Central memory CD8-positive, alpha-beta T cell (primary cell): ENCODE measurements at regions not wholly inside any gene's neighbourhood (a gene's known extent, or its start where the extent isn't known, plus 50 kb on each side); places are given as distances from the start of the nearest gene placed in this dataset.

ENCODE experiments used
- ATAC-seq: fragments of 150-1000 bp; cut with Tn5 transposase; replicated peaks from 2 replicates; pipeline ENCODE4 v1.10.0; 2022; ENCODE audit warnings: mild to moderate bottlenecking, moderate FRiP score, moderate number of reproducible peaks; ENCODE audit not compliant: poor library complexity, severe bottlenecking; ENCODE audit errors: extremely low read depth
- DNase-seq, 2 donors: peaks; one replicate each; pipeline ENCODE4 v3.0.0; 2021; ENCODE audit warnings: low spot score in 2 of 2
- H3K27ac Mint-ChIP-seq: one replicate; pipeline ENCODE4 v1.8.0; 2022; ENCODE audit warnings: low read depth, mild to moderate bottlenecking, moderate library complexity, mixed read lengths
- H3K27me3 Mint-ChIP-seq: one replicate; pipeline ENCODE4 v1.8.0; 2022; ENCODE audit warnings: mixed read lengths
- H3K36me3 Mint-ChIP-seq: one replicate; pipeline ENCODE4 v1.8.0; 2022; ENCODE audit warnings: mild to moderate bottlenecking, moderate library complexity, mixed read lengths; ENCODE audit not compliant: insufficient read depth
- H3K4me1 Mint-ChIP-seq: one replicate; pipeline ENCODE4 v1.8.0; 2022; ENCODE audit warnings: mixed read lengths
- H3K4me3 Mint-ChIP-seq: one replicate; pipeline ENCODE4 v1.8.0; 2022; ENCODE audit warnings: mild to moderate bottlenecking, moderate library complexity, mixed read lengths
- H3K9me3 Mint-ChIP-seq: one replicate; pipeline ENCODE4 v1.8.0; 2022; ENCODE audit warnings: mixed read lengths

DNA sequence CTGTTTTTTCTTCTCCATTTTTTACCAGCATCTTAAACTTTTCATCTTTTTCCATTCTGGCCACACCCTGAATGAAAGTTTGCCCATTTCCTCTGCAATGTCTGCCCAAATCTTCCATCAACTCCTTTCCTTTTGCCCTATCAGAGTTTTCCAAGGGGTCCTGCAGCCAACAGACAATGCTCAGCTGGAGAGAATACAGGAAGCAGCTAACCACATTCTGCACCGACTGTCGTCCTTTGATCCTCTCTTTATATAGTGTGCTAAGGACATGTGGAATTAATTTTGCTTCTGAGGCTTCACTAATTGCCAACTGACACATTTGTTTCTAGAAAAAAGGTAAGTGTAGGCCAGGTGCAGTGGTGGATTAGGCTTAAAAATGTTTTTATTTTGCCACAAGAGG is 50.5 kb upstream of the DLX2 start:
- H3K36me3 Mint-ChIP-seq: no peaks in the 10 kb centered on the region
- no peak for ATAC-seq
- H3K27ac Mint-ChIP-seq: no peak overlapping the region
- no peak for DNase-seq
- H3K9me3 Mint-ChIP-seq: no peaks in the 10 kb centered on the region
- peaks cover 75% of the 10 kb centered on the region for H3K27me3 Mint-ChIP-seq
- H3K4me1 Mint-ChIP-seq: no peaks in the 10 kb centered on the region
- H3K4me3 Mint-ChIP-seq: no peak overlapping the region

DNA sequence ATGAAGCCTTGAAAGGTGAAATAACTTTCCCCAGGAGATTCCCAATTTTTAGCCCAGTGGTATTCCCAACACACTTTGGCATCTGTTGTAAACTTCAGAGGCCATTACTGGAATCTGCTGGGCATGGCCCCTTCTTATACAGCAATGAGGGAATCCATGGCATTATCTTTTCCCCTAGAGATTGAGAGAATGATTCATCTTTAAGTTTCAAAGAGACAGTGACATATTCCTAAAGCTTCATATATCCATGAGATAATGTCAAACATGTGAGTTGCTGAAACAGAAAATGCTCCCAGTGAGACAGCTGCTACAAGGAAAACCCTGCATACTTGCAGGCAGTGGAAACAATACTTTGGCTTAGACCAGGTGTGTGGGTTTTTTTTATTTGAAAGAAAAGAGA is 51.1 kb upstream of the DLX2 start:
- Mint-ChIP-seq H3K4me3 (no peak overlapping the region), H3K27me3 (peaks cover 75% of the 10 kb centered on the region), H3K27ac (no peak overlapping the region)

GRCh38 chr2:172155752-172156151 is 53.1 kb upstream of the DLX2 start:
- Mint-ChIP-seq H3K27ac (no peak overlapping the region), H3K27me3 (peaks cover 68% of the 10 kb centered on the region), H3K4me3 (no peak overlapping the region), H3K4me1 (no peaks in the 10 kb centered on the region), H3K36me3 (no peaks in the 10 kb centered on the region), H3K9me3 (no peaks in the 10 kb centered on the region)
- DNase-seq (no peak), ATAC-seq (no peak)

More for the DNA sequence above, 51.1 kb upstream of the DLX2 start:
- ATAC-seq (no peak), DNase-seq (no peak)
- Mint-ChIP-seq H3K36me3 (no peaks in the 10 kb centered on the region), H3K9me3 (no peaks in the 10 kb centered on the region), H3K4me1 (no peaks in the 10 kb centered on the region)

DNA sequence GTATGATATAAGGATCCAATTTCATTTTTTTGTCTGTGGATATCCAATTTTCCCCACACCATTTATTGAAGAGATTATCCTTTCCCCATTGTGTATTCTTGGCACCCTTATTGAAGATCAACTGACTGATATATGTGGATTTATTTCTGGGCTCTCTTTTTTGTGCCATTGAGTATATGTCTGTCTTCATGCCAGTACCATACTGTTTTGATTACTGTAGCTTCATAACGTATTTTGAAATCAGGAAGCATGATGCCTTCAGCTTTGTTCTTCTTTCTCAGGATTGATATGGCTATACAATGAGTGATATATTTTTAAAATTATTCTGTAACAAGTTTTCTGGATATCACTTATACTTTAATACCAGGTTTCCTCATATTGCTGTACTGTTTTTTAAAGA is 58.1 kb upstream of the DLX2 start:
- Mint-ChIP-seq H3K27ac (no peak overlapping the region), H3K4me3 (no peak overlapping the region), H3K36me3 (no peaks in the 10 kb centered on the region), H3K27me3 (peaks cover 19% of the 10 kb centered on the region), H3K9me3 (no peaks in the 10 kb centered on the region), H3K4me1 (no peaks in the 10 kb centered on the region)
- ATAC-seq: no peak
- DNase-seq: no peak

DNA sequence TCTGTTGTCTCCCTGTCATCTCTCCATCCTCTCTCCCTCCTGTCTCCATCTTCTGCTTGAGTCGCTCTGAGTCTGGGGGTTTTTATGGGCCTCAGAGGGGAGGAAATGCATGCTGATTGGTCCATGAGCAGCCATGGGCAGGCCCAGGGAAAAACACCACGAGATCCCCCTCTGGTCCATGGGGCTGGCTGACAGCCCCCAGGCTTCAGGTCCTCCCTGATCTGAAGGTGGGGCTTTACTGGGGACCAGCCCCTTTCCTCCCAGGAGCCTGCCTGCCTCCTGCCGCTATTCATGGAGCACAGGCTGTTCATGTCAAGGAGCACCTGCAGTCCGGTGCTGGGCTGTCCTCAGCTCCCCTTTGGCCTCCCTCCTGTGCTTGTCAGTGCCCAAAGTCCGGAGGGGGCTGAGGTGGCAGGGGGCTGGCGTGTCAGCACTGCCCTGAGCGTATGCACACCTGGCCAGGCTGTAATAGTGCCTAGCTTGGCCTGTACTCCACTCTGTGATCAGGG is 59.6 kb upstream of the DLX2 start:
- peaks cover 5% of the 10 kb centered on the region for H3K27me3 Mint-ChIP-seq
- DNase-seq (no peak), ATAC-seq (no peak)
- no peaks in the 10 kb centered on the region for H3K9me3 Mint-ChIP-seq
- H3K4me3 Mint-ChIP-seq: no peak overlapping the region
- no peaks in the 10 kb centered on the region for H3K36me3 Mint-ChIP-seq
- H3K27ac Mint-ChIP-seq: no peak overlapping the region
- no peaks in the 10 kb centered on the region for H3K4me1 Mint-ChIP-seq

- no peak overlapping the region for H3K27ac Mint-ChIP-seq
- ATAC-seq: no peak
- H3K4me3 Mint-ChIP-seq: no peak overlapping the region
- no peaks in the 10 kb centered on the region for H3K9me3 Mint-ChIP-seq
- H3K4me1 Mint-ChIP-seq: no peaks in the 10 kb centered on the region
- no peaks in the 10 kb centered on the region for H3K27me3 Mint-ChIP-seq
- DNase-seq: no peak
- H3K36me3 Mint-ChIP-seq: no peaks in the 10 kb centered on the region
Measured at GRCh38 chr2:172162739-172163336, 60.1 kb upstream of the DLX2 start.

- Mint-ChIP-seq H3K36me3 (no peaks in the 10 kb centered on the region), H3K27ac (no peak overlapping the region), H3K4me3 (no peak overlapping the region), H3K4me1 (peaks cover 7% of the 10 kb centered on the region), H3K9me3 (no peaks in the 10 kb centered on the region), H3K27me3 (peaks cover 10% of the 10 kb centered on the region)
- DNase-seq: no peak
- no peak for ATAC-seq
Measured at GRCh38 chr2:172168917-172169346, 66.2 kb upstream of the DLX2 start.

DNA sequence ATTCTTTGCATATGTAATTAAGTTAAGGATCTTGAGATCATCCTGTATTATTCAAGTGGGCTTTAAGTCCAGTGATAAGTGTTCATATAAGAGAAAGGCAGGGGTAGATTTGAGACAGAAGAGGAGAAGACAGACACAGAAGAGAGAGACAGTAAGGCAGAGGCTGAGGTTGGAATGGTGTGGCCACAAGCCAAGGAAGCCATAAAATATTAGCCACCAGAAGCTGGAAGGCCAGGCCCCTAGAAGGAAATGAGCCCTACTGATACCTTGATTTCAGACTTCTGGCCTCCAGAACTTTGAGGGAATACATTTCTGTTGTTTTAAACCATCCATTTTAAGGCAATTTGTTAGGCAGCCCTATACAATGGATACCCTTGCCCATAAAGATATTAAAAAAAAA is 66.9 kb upstream of the DLX2 start:
- no peaks in the 10 kb centered on the region for H3K36me3 Mint-ChIP-seq

DNA sequence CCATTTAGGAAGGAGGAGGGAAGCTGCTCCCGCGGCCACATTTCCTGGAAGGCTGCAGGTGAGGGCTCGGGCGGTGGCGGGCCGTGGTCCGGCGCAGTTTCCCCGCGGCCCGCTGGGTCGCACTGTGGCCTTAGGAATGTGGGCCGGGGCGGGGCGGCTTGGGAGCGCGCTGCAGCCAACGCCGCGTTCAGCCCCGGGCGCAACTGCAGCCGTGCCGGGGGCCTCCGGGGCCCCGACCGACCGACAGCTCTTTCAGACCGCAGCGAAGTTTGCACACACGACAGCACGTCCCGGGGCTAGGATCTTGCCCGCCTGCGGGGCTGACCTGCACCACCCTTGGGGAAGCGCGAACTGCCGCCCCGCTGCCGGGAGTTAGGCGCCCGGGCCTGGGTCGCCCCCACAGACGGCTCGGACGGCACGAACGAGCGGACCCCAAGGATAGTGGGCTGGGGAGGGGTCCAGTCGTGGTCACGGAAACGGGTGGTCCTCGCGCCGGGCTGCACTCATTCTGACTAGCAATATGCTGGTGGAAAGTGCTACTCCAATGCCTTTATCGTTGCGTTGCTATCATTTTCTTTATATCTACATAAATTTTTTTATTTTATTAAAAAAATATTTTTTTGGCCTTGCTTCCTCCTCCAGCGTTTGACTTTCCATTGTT is 69.9 kb upstream of the DLX2 start:
- peak; percentile 68 for ATAC-seq
- H3K4me1 Mint-ChIP-seq: peaks cover 7% of the 10 kb centered on the region
- H3K9me3 Mint-ChIP-seq: no peaks in the 10 kb centered on the region
- peak in 1 of 2 donors; percentile 23 for DNase-seq
- H3K27me3 Mint-ChIP-seq: peaks cover 10% of the 10 kb centered on the region
- no peak overlapping the region for H3K27ac Mint-ChIP-seq
- H3K36me3 Mint-ChIP-seq: no peaks in the 10 kb centered on the region
- H3K4me3 Mint-ChIP-seq: peak overlapping the region; percentile 68

More for the DNA sequence above, 66.9 kb upstream of the DLX2 start:
- DNase-seq: no peak
- no peak for ATAC-seq
- no peak overlapping the region for H3K4me3 Mint-ChIP-seq
- no peaks in the 10 kb centered on the region for H3K9me3 Mint-ChIP-seq
- peaks cover 10% of the 10 kb centered on the region for H3K27me3 Mint-ChIP-seq
- peaks cover 7% of the 10 kb centered on the region for H3K4me1 Mint-ChIP-seq
- no peak overlapping the region for H3K27ac Mint-ChIP-seq

- ATAC-seq: no peak
- no peak for DNase-seq
- peaks cover 9% of the 10 kb centered on the region for H3K4me1 Mint-ChIP-seq
- no peak overlapping the region for H3K27ac Mint-ChIP-seq
- H3K9me3 Mint-ChIP-seq: no peaks in the 10 kb centered on the region
- no peaks in the 10 kb centered on the region for H3K36me3 Mint-ChIP-seq
- H3K27me3 Mint-ChIP-seq: peaks cover 10% of the 10 kb centered on the region
- peak overlapping the region; percentile 68 for H3K4me3 Mint-ChIP-seq
Measured at GRCh38 chr2:172173174-172173706, 70.5 kb upstream of the DLX2 start.

DNA sequence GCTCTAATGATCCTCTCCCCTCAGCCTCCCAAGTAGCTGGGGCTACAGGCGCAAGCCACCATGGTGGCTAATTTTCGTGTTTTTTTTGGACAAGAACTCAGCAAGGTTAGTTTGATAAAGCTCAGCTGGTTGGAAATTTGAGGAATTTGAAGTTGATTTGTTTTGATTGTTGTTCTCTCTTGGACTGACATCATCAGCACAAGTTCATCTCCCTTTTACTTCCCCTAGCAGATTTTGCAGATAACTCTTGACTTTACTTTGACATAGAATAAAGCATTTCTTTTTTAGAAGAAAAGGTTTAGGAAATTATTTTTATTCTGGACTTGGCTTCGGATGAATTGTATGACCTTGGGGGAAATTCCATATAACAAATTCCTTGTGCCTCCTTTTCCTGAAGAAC is 74.9 kb upstream of the DLX2 start:
- DNase-seq (no peak), ATAC-seq (no peak)
- Mint-ChIP-seq H3K27me3 (peaks cover 10% of the 10 kb centered on the region), H3K9me3 (no peaks in the 10 kb centered on the region), H3K4me1 (peaks cover 46% of the 10 kb centered on the region), H3K4me3 (no peak overlapping the region), H3K27ac (no peak overlapping the region), H3K36me3 (no peaks in the 10 kb centered on the region)

- H3K9me3 Mint-ChIP-seq: no peaks in the 10 kb centered on the region
- H3K4me1 Mint-ChIP-seq: peaks cover 45% of the 10 kb centered on the region
- no peaks in the 10 kb centered on the region for H3K36me3 Mint-ChIP-seq
- DNase-seq (no peak), ATAC-seq (no peak)
- no peak overlapping the region for H3K4me3 Mint-ChIP-seq
- peaks cover 8% of the 10 kb centered on the region for H3K27me3 Mint-ChIP-seq
- no peak overlapping the region for H3K27ac Mint-ChIP-seq
Measured at GRCh38 chr2:172177996-172178395, 75.3 kb upstream of the DLX2 start.

GRCh38 chr2:172179045-172179701 is 76.5 kb upstream of the DLX2 start:
- H3K9me3 Mint-ChIP-seq: no peaks in the 10 kb centered on the region
- ATAC-seq (peak; percentile 56), DNase-seq (no peak)
- H3K4me3 Mint-ChIP-seq: peak overlapping the region; percentile 10
- H3K27me3 Mint-ChIP-seq: no peaks in the 10 kb centered on the region
- H3K4me1 Mint-ChIP-seq: peaks cover 39% of the 10 kb centered on the region
- H3K36me3 Mint-ChIP-seq: no peaks in the 10 kb centered on the region
- H3K27ac Mint-ChIP-seq: no peak overlapping the region
